Erythroblast (primary cell): ENCODE measurements at regions not wholly inside any gene's neighbourhood (a gene's known extent, or its start where the extent isn't known, plus 50 kb on each side); places are given as distances from the start of the nearest gene placed in this dataset.

Experiments used
- GATA1 ChIP-seq: IDR thresholded peaks from 2 replicates; pipeline ENCODE4 v1.6.1; 2011; ENCODE audit warnings: low read depth, mild to moderate bottlenecking, control low read depth, low read length, moderate library complexity
- POLR2A ChIP-seq: IDR thresholded peaks from 2 replicates; pipeline ENCODE4 v1.6.1; 2011; ENCODE audit warnings: mild to moderate bottlenecking, low read length

GRCh38 chr14:53331247-53331646, 178.1 kb upstream of the DDHD1 start:
- no peak for TF ChIP-seq POLR2A
- no peak for TF ChIP-seq GATA1
